Activated CD4-positive, CD25-positive, alpha-beta regulatory T cell treated with anti-CD3 and anti-CD28 coated beads, Interleukin-2, amount 50 U/mL, for 16 hours (primary cell): ENCODE measurements at regions not wholly inside any gene's neighbourhood (a gene's known extent, or its start where the extent isn't known, plus 50 kb on each side); places are given as distances from the start of the nearest gene placed in this dataset.
"Not testable (repeated sequence)": the region's sequence is repeated elsewhere in the genome, so short reads cannot be mapped to it uniquely, and the experiment has no call there.

Experiments used
- DNase-seq: peaks from one replicate; pipeline ENCODE4 v3.0.0-alpha.2; 2020; ENCODE audit warnings: low read depth, low spot score

GRCh38 chr20:29319725-29320124, 1937.7 kb upstream of the DEFB115 start:
- no peak for DNase-seq

GRCh38 chr20:29320216-29320949, 1937.1 kb upstream of the DEFB115 start:
- not testable (repeated sequence) for DNase-seq

- DNase-seq: not testable (repeated sequence)
Measured at GRCh38 chr20:29323631-29324515, 1933.6 kb upstream of the DEFB115 start.

- DNase-seq: not testable (repeated sequence)
Measured at GRCh38 chr20:29324516-29325303, 1932.8 kb upstream of the DEFB115 start.

GRCh38 chr20:29325304-29325640, 1932.2 kb upstream of the DEFB115 start:
- no peak for DNase-seq

- not testable (repeated sequence) for DNase-seq
Measured at GRCh38 chr20:29325781-29326180, 1931.7 kb upstream of the DEFB115 start.

- DNase-seq: no peak
Measured at GRCh38 chr20:29326376-29327070, 1930.9 kb upstream of the DEFB115 start.

GRCh38 chr20:29327600-29328420, 1929.7 kb upstream of the DEFB115 start:
- DNase-seq: not testable (repeated sequence)

- DNase-seq: not testable (repeated sequence)
Measured at GRCh38 chr20:29330429-29331115, 1926.9 kb upstream of the DEFB115 start.

GRCh38 chr20:29349836-29350235, 1907.6 kb upstream of the DEFB115 start:
- DNase-seq: no peak

GRCh38 chr20:29375937-29376336, 1881.5 kb upstream of the DEFB115 start:
- not testable (repeated sequence) for DNase-seq

- not testable (repeated sequence) for DNase-seq
Measured at GRCh38 chr20:29392853-29393252, 1864.6 kb upstream of the DEFB115 start.

- DNase-seq: no peak
Measured at GRCh38 chr20:29408034-29408695, 1849.3 kb upstream of the DEFB115 start.

- DNase-seq: not testable (repeated sequence)
Measured at GRCh38 chr20:29408707-29409106, 1848.8 kb upstream of the DEFB115 start.

GRCh38 chr20:29409160-29409689, 1848.2 kb upstream of the DEFB115 start:
- DNase-seq: not testable (repeated sequence)

GRCh38 chr20:29409833-29410805, 1847.3 kb upstream of the DEFB115 start:
- no peak for DNase-seq

GRCh38 chr20:29410806-29411457, 1846.5 kb upstream of the DEFB115 start:
- DNase-seq: no peak
